ENCODE measurements at regions not wholly inside any gene's neighbourhood (a gene's known extent, or its start where the extent isn't known, plus 50 kb on each side); places are given as distances from the start of the nearest gene placed in this dataset.

GRCh38 chr12:85606455-85606854 is 229.8 kb downstream of the RASSF9 start:
- TF ChIP-seq USF2 (CRISPR knock-in tag; IDR thresholded peaks at IDR 0.05) (no peak), GABPB1 (CRISPR knock-in tag; IDR thresholded peaks at IDR 0.05) (no peak), CREB1 (CRISPR knock-in tag; IDR thresholded peaks at IDR 0.05) (no peak), CTCF (IDR thresholded peaks at IDR 0.05) (no peak), ZNF138 (CRISPR knock-in tag; conservative IDR thresholded peaks at IDR 0.05) (no peak), MAX (CRISPR knock-in tag; IDR thresholded peaks at IDR 0.05) (no peak), ZNF396 (CRISPR knock-in tag; IDR thresholded peaks at IDR 0.05; ENCODE audit: borderline replicate concordance) (no peak), ZBTB43 (CRISPR knock-in tag; IDR thresholded peaks at IDR 0.05) (no peak), TCF7 (CRISPR knock-in tag; IDR thresholded peaks at IDR 0.05; ENCODE audit: low read depth) (no peak), SP1 (CRISPR knock-in tag; conservative IDR thresholded peaks at IDR 0.05) (no peak), STAT6 (CRISPR knock-in tag; conservative IDR thresholded peaks at IDR 0.05; ENCODE audit: low read depth) (no peak), PRDM15 (CRISPR knock-in tag; IDR thresholded peaks at IDR 0.05) (no peak), NR2C2 (CRISPR knock-in tag; IDR thresholded peaks at IDR 0.05) (no peak), ZNF263 (CRISPR knock-in tag; IDR thresholded peaks at IDR 0.05; ENCODE audit: low read depth) (no peak)

Data from WTC11 (cell line).